GM23248 (cell line): ENCODE measurements at regions not wholly inside any gene's neighbourhood (a gene's known extent, or its start where the extent isn't known, plus 50 kb on each side); places are given as distances from the start of the nearest gene placed in this dataset.
A peak's percentile ranks its signal among the peaks of the same experiment; 100 is the strongest.

Experiments
- DNase-seq: peaks from one replicate; pipeline ENCODE4 v3.0.0-alpha.2; 2015
- H2AFZ ChIP-seq: fragments of 200-600 bp; sonication (generic); 2 replicates; pipeline ENCODE4 v1.6.1; 2016; ENCODE audit warnings: antibody characterized with exemption
- H3F3A ChIP-seq: fragments of 200-600 bp; sonication (generic); 2 replicates; pipeline ENCODE4 v1.6.1; 2016; ENCODE audit warnings: mild to moderate bottlenecking, antibody characterized with exemption, mixed run types; ENCODE audit not compliant: insufficient read depth
- H3K27ac ChIP-seq: fragments of 200-600 bp; sonication (generic); 2 replicates; pipeline ENCODE4 v1.5.1; 2016; ENCODE audit warnings: mild to moderate bottlenecking
- H3K27me3 ChIP-seq: fragments of 200-600 bp; sonication (generic); replicated peaks from 2 replicates; pipeline ENCODE4 v1.6.1; 2016; ENCODE audit warnings: mild to moderate bottlenecking; ENCODE audit not compliant: insufficient read depth
- H3K36me3 ChIP-seq: fragments of 200-600 bp; sonication (generic); 2 replicates; pipeline ENCODE4 v1.6.1; 2016; ENCODE audit warnings: low read depth, mild to moderate bottlenecking
- H3K4me1 ChIP-seq: fragments of 200-600 bp; sonication (generic); 2 replicates; pipeline ENCODE4 v1.6.1; 2016; ENCODE audit warnings: mild to moderate bottlenecking; ENCODE audit not compliant: insufficient read depth
- H3K4me2 ChIP-seq: fragments of 200-600 bp; sonication (generic); one replicate; pipeline ENCODE4 v1.6.1; 2016; ENCODE audit warnings: mild to moderate bottlenecking; ENCODE audit not compliant: unreplicated experiment
- H3K4me3 ChIP-seq: fragments of 200-600 bp; sonication (generic); 2 replicates; pipeline ENCODE4 v1.5.1; 2016; ENCODE audit warnings: mild to moderate bottlenecking
- H3K79me2 ChIP-seq: fragments of 200-600 bp; sonication (generic); 2 replicates; pipeline ENCODE4 v1.6.1; 2016; ENCODE audit warnings: mild to moderate bottlenecking; ENCODE audit not compliant: insufficient read depth
- H3K9ac ChIP-seq: fragments of 200-600 bp; sonication (generic); 2 replicates; pipeline ENCODE4 v1.6.1; 2016; ENCODE audit warnings: mild to moderate bottlenecking
- H3K9me2 ChIP-seq: fragments of 200-600 bp; sonication (generic); 2 replicates; pipeline ENCODE4 v1.6.1; 2016; ENCODE audit warnings: mixed run types, mild to moderate bottlenecking, moderate library complexity; ENCODE audit not compliant: insufficient read depth
- H3K9me3 ChIP-seq: fragments of 200-600 bp; sonication (generic); one replicate; pipeline ENCODE4 v1.6.1; 2017; ENCODE audit warnings: low read depth
- H4K20me1 ChIP-seq: fragments of 200-600 bp; sonication (generic); 2 replicates; pipeline ENCODE4 v1.6.0; 2016; ENCODE audit not compliant: insufficient read depth
- EZH2 ChIP-seq: fragments of 200-600 bp; sonication (generic); IDR thresholded peaks from 2 replicates; pipeline ENCODE4 v1.6.1; 2018; ENCODE audit warnings: antibody characterized with exemption, mild to moderate bottlenecking; ENCODE audit not compliant: insufficient read depth, poor library complexity, severe bottlenecking
- EZH2phosphoT487 ChIP-seq: fragments of 200-600 bp; sonication (generic); IDR thresholded peaks from 2 replicates; pipeline ENCODE4 v1.6.1; 2018; ENCODE audit warnings: antibody characterized with exemption, moderate library complexity, mild to moderate bottlenecking, low read depth; ENCODE audit not compliant: insufficient read depth
- WGBS, 2 experiments: methylation state at CpG; one replicate each; pipeline ENCODE4 v1.1.6; 2015 to 2017; ENCODE audit warnings: low lambda C conversion rate in 2 of 2, low coverage in 1 of 2; ENCODE audit errors: missing lambda C conversion rate in 2 of 2; 5-methylcytosine and 5-hydroxymethylcytosine counted together
- in situ Hi-C: fragments of 300-500 bp; cut with MboI; formaldehyde crosslinking; loops from 2 replicates; pipeline ENCODE4 v1.15.0; 2020

DNA sequence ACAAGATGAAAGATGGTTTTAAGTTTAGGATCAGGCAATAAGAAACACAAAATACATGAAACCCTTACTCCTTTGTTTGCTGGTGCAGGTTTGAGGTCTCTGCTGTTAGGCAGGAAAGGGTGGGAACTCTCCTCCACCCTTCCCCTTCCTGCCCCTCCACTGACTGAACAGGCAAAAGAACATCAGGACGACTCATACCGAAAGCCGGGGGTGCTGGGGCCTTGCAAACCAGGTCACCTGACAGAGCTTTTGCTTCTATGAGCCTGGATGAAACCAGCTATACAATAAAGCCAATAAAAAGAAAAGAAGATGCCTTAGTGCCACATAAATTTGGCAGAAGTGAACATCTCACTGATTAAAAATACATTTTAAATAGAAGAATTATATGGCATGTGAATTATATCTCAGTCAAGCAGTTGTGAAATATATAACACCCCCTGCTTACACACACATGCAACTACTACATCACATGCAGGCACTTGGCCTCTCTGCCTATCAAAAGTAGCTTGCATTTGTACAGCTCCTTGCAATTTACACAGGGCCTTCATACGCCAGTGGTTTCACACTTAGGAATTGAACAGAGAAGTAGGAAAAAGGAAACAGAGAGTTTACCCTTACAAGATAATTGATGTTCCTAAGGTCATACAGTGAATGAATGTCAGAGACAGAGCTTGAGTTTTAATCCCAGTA, 215.1 kb upstream of the TRIB2 start:
- Histone ChIP-seq H3K27me3 (no peaks in the 10 kb centered on the region), H3K27ac (no peak overlapping the region), H3K4me2 (no peak overlapping the region), H3K36me3 (no peaks in the 10 kb centered on the region), H3K79me2 (no peaks in the 10 kb centered on the region), H3K9me3 (peaks cover 2% of the 10 kb centered on the region), H3F3A (peaks cover 35% of the 10 kb centered on the region), H3K9me2 (no peaks in the 10 kb centered on the region), H3K9ac (no peak overlapping the region), H4K20me1 (no peaks in the 10 kb centered on the region), H3K4me1 (peaks cover 35% of the 10 kb centered on the region), H2AFZ (0 out of 2 replicates have a peak overlapping the region, but pooled peaks have one; percentile 8), H3K4me3 (no peak overlapping the region)
- DNase-seq, result peak; percentile 25
- TF ChIP-seq EZH2phosphoT487, result no peak
- no peak for TF ChIP-seq EZH2
- 61 to 68% methylated on average over 4 of the region's 4 CpGs for WGBS, 2 experiments
- in situ Hi-C loops, result no loop called here

DNA sequence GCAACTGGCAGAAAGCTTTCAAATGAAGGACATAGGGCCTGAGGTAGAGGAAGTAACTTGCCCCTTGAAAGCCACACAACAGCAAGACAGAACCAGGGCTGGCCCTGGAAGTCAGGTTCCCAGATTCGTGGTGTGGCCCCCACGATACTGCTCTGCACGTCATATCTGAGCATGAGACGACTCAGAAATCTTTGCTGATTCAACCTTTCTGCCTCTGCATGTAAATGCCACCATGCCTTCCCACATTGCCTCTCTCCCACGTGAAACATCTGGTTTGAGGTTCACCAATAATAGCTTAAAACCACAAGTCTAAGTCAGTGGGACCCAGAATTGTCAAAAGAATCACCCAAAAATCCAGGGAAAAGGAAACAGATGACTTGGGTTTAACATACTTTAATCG, 214.0 kb upstream of the TRIB2 start:
- no peak overlapping the region for H2AFZ ChIP-seq
- no peaks in the 10 kb centered on the region for H3K79me2 ChIP-seq
- no peak overlapping the region for H3K4me3 ChIP-seq
- 23 to 28% methylated on average over 6 of the region's 6 CpGs for WGBS, 2 experiments
- TF ChIP-seq EZH2 (no peak), EZH2phosphoT487 (no peak)
- no peaks in the 10 kb centered on the region for H3K36me3 ChIP-seq
- no peaks in the 10 kb centered on the region for H3K27me3 ChIP-seq
- no peak overlapping the region for H3K4me2 ChIP-seq
- H3K4me1 ChIP-seq, result peaks cover 45% of the 10 kb centered on the region
- H3F3A ChIP-seq, result peaks cover 40% of the 10 kb centered on the region
- no peak overlapping the region for H3K9ac ChIP-seq
- peak; percentile 73 for DNase-seq
- peaks cover 2% of the 10 kb centered on the region for H3K9me3 ChIP-seq
- 0 out of 2 replicates have a peak overlapping the region, but pooled peaks have one; percentile 18 for H3K27ac ChIP-seq
- H3K9me2 ChIP-seq, result no peaks in the 10 kb centered on the region
- H4K20me1 ChIP-seq, result no peaks in the 10 kb centered on the region
- in situ Hi-C loops, result no loop called here

DNA sequence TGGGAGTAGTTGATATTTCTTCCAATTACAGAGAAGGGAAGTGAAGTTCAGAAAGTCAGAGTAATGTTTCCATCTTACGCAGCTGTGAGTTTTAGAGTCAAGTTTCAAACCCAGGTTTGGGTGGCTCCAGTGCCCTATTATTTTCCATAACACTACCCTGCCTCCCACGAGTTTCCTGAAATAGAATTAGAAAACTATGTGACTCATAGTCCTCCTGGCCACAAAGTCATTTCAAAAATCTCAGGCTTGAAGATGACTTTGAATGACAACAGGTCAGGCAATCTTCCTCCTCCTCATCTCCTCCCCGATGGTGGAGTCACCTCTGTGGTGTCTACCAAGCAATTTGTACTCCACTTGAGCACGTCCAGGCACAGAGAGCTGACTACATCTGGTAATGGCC, 212.3 kb upstream of the TRIB2 start:
- in situ Hi-C loops, result no loop called here
- H3K4me2 ChIP-seq, result peak overlapping the region; percentile 5
- TF ChIP-seq EZH2 (no peak), EZH2phosphoT487 (no peak)

DNA sequence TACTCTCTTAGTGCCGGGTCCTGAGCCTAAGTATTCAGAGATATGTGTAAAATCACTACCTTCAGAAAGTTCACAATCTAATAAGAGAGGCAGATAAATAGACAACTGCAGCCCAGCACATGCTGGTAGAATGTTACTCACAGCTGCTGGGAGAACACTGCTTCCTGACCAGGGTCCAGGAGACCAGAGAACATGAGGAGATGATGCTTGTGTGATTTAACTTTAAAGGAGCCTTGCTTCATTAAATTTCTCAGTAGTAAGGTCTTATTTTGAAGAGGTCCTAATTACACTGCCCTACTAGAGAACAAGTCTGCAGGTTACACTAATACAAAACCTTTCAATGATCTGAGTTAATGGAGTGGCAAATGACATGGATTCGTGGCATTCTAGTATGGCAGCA, 209.9 kb upstream of the TRIB2 start:
- in situ Hi-C loops, result no loop called here
- H3K4me2 ChIP-seq, result peak overlapping the region; percentile 29

More for the DNA sequence above, 212.3 kb upstream of the TRIB2 start:
- Histone ChIP-seq H3K27ac (no peak overlapping the region), H3K36me3 (no peaks in the 10 kb centered on the region), H3F3A (peaks cover 27% of the 10 kb centered on the region), H3K79me2 (no peaks in the 10 kb centered on the region), H3K4me1 (peaks cover 46% of the 10 kb centered on the region), H3K9me2 (no peaks in the 10 kb centered on the region), H2AFZ (no peak overlapping the region), H4K20me1 (no peaks in the 10 kb centered on the region), H3K9ac (no peak overlapping the region), H3K9me3 (peaks cover 2% of the 10 kb centered on the region), H3K27me3 (no peaks in the 10 kb centered on the region), H3K4me3 (no peak overlapping the region)
- peak; percentile 66 for DNase-seq
- WGBS, 2 experiments, result 22 to 30% methylated on average over 4 of the region's 4 CpGs

More for the DNA sequence above, 209.9 kb upstream of the TRIB2 start:
- no peaks in the 10 kb centered on the region for H3K27me3 ChIP-seq
- peaks cover 46% of the 10 kb centered on the region for H3K4me1 ChIP-seq
- peaks cover 24% of the 10 kb centered on the region for H3F3A ChIP-seq
- 87 to 96% methylated on average over 2 of the region's 2 CpGs for WGBS, 2 experiments
- no peak overlapping the region for H3K4me3 ChIP-seq
- H3K9me3 ChIP-seq, result no peaks in the 10 kb centered on the region
- DNase-seq, result peak; percentile 32
- no peak overlapping the region for H2AFZ ChIP-seq
- H3K79me2 ChIP-seq, result no peaks in the 10 kb centered on the region
- H3K9ac ChIP-seq, result no peak overlapping the region
- no peak overlapping the region for H3K27ac ChIP-seq
- no peaks in the 10 kb centered on the region for H3K9me2 ChIP-seq
- no peak for TF ChIP-seq EZH2phosphoT487
- TF ChIP-seq EZH2, result no peak
- no peaks in the 10 kb centered on the region for H3K36me3 ChIP-seq
- H4K20me1 ChIP-seq, result no peaks in the 10 kb centered on the region
